Choroid plexus epithelial cell (primary cell): ENCODE measurements at regions not wholly inside any gene's neighbourhood (a gene's known extent, or its start where the extent isn't known, plus 50 kb on each side); places are given as distances from the start of the nearest gene placed in this dataset.
A peak's percentile ranks its signal among the peaks of the same experiment; 100 is the strongest.

Experiments used
- DNase-seq: peaks from one replicate; pipeline ENCODE4 v3.0.0-alpha.2; 2010; ENCODE audit warnings: low read depth
- H3K4me3 ChIP-seq: 2 replicates; pipeline ENCODE4 v1.5.1; 2011; ENCODE audit warnings: low read depth, mild to moderate bottlenecking, control low read depth, low read length, moderate library complexity
- TF ChIP-seq, protein P1 (sequence below): conservative IDR thresholded peaks from 2 replicates; pipeline ENCODE4 v1.5.1; 2011; ENCODE audit warnings: low read depth, mild to moderate bottlenecking, control low read depth, inconsistent platforms, low read length, moderate library complexity

DNA sequence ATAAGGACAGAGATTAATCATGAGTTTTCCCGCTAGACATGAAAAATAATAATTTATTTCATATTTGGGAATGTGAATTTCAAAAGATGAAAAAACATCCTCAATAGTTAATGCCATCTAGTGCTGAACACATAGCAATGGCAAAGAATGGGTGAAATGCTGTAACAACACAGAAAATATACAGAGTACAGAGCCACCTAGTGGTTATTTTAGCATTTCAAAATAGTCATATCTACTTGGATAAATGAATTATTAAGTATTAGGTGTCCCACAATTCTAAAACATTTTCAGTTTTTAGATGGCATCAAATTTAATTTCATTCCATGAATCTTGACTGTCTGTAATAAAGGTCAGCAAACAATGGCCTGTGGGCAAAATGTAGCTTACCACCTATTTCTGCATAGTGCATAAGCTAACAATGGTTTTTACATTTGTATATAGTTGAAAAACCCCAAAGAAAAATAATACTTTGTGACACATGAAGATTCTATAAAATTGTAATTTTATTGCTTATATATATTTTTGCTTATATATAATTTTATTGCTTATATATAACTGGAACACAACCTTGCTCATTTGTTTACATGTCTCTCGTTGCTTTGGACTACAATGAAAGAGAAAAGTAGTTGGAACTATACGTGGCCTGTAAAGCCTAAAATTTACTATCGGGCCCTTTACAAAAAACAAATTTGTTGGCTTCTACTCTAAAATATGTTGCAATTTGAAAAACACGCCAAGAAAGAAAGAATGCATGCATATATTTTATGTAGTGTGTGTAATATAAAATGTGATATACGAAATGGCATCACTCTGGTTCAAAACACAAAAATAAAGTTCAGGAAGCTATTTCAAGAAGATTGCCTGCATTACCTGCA is 99.1 kb upstream of the FAM47C start:
- peak; percentile 55 for DNase-seq
- no peak overlapping the region for H3K4me3 ChIP-seq
- TF ChIP-seq, protein P1, sequence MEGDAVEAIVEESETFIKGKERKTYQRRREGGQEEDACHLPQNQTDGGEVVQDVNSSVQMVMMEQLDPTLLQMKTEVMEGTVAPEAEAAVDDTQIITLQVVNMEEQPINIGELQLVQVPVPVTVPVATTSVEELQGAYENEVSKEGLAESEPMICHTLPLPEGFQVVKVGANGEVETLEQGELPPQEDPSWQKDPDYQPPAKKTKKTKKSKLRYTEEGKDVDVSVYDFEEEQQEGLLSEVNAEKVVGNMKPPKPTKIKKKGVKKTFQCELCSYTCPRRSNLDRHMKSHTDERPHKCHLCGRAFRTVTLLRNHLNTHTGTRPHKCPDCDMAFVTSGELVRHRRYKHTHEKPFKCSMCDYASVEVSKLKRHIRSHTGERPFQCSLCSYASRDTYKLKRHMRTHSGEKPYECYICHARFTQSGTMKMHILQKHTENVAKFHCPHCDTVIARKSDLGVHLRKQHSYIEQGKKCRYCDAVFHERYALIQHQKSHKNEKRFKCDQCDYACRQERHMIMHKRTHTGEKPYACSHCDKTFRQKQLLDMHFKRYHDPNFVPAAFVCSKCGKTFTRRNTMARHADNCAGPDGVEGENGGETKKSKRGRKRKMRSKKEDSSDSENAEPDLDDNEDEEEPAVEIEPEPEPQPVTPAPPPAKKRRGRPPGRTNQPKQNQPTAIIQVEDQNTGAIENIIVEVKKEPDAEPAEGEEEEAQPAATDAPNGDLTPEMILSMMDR: peak; percentile 44

DNA sequence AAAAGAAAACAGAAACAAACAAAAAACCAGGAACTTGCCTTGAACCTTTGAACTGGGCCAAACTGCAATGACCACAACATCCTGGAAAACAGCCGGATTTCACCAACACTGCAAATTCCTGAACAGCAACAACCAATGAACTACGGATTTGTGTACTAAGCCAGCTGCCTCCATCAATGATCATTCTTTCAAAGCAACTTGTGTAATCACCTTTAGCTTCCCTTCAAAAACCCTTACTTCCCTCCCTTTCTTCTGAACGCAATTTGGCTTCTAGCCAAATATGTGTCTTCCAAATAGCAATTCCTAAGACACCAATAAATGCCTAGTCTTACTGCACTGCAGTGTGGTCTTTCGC is 98.5 kb upstream of the FAM47C start:
- no peak overlapping the region for H3K4me3 ChIP-seq
- peak; percentile 27 for DNase-seq
- TF ChIP-seq, protein P1: no peak

DNA sequence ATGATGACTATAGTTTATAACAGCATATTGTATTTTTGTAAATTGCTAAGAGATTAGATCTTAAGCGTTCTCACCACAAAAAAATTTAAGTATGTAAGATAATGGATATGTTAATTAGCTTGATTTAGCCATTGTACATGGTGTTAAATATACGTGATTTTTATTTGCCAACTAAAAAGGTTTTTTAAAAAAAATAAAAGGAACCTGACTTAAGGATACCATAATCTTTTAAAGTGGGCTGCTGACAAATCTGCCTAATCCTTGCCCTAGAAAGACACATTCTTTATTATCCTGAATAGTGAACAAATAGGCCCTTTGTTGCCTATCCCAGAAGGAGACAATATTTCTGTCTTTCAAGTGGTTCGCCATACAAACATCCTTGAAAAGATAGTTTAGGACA is 94.6 kb upstream of the FAM47C start:
- TF ChIP-seq, protein P1: no peak

DNA sequence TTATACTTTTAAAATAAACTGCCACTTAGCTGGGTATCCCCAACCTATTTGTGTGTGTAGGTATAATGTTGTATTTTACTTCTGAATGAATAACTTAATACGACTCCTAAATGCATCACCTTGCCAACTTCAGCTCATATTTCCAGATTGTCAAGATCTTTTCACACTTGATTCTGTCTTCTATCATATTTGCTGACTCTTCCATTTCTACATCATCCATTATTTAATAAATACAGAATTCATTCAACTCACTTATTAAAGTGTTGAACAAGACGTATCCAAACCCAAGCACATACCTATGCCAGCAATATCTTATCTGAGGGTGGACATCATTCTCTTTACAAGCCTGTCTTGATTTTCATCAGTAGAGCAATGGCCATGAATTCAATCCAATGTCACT is 91.2 kb upstream of the FAM47C start:
- no peak for DNase-seq
- no peak overlapping the region for H3K4me3 ChIP-seq
- TF ChIP-seq, protein P1: no peak

More for the DNA sequence above, 94.6 kb upstream of the FAM47C start:
- H3K4me3 ChIP-seq: no peak overlapping the region
- no peak for DNase-seq

DNA sequence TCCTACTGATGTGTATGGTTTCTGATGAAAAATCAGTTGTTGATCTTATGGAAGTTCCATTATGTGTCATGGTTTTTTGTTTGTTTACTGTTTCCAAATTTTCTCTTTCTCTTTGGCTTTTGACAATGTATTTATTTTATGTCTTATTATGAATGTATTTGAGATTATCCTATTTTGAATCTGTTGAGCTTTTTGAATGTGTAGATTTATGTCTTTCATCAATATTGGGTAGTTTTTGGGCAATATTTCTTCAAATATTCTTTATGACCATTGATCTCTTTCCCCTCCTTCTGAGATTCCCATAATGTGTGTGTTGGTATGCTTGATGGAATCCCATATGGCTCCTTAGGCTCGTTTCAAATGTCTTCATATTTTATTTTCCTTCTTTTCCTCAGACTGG is 80.5 kb upstream of the FAM47C start:
- TF ChIP-seq, protein P1: no peak
- no peak overlapping the region for H3K4me3 ChIP-seq
- DNase-seq: no peak

DNA sequence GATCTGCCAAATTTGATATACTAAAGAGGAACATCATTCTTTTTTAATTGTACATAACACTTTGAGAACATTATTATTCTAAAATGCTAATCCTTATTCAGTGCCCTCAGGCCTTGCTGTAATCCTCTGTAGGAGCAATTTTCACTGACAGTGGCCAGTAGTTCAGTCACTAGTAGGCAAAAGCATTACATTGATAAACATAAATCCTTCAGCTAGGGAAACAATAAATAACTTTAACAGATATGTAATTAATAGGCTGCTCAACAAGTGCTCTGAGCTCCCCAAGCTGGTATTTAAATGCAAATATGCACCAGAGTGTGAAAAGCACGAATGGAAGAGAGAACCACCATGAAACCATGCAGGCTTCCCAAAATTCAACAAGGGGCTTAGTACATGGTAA is 77.7 kb upstream of the FAM47C start:
- TF ChIP-seq, protein P1: no peak
- H3K4me3 ChIP-seq: no peak overlapping the region
- no peak for DNase-seq

DNA sequence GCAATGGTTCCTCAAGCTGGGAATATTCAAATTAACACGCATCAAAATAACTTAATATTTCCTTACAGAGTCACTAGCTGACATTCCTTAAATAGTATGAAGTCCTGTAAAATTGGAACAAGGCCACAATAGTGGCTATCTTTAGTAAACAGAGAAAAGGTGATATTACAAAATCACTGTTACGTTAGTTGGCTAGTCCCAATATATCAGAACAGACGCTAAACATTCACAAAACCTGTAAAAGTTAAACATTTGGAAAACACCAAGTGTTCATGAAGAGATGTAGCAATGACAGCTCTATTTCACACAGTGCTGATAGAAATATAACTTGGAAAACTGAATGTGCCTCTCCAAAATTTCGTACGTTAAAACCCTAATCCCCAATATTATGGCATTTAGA is 61.0 kb upstream of the FAM47C start:
- TF ChIP-seq, protein P1: no peak
- DNase-seq: no peak
- no peak overlapping the region for H3K4me3 ChIP-seq
